ENCODE measurements at regions not wholly inside any gene's neighbourhood (a gene's known extent, or its start where the extent isn't known, plus 50 kb on each side); places are given as distances from the start of the nearest gene placed in this dataset.

- DNase-seq (ENCODE audit: low read depth), result no peak
- TF ChIP-seq, protein P1, sequence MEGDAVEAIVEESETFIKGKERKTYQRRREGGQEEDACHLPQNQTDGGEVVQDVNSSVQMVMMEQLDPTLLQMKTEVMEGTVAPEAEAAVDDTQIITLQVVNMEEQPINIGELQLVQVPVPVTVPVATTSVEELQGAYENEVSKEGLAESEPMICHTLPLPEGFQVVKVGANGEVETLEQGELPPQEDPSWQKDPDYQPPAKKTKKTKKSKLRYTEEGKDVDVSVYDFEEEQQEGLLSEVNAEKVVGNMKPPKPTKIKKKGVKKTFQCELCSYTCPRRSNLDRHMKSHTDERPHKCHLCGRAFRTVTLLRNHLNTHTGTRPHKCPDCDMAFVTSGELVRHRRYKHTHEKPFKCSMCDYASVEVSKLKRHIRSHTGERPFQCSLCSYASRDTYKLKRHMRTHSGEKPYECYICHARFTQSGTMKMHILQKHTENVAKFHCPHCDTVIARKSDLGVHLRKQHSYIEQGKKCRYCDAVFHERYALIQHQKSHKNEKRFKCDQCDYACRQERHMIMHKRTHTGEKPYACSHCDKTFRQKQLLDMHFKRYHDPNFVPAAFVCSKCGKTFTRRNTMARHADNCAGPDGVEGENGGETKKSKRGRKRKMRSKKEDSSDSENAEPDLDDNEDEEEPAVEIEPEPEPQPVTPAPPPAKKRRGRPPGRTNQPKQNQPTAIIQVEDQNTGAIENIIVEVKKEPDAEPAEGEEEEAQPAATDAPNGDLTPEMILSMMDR (IDR thresholded peaks at IDR 0.05; ENCODE audit: insufficient read depth, low read depth, low read length), result no peak
- no peak overlapping the region for H3K4me3 ChIP-seq (ENCODE audit: low read depth, low read length)
Measured at GRCh38 chr11:115720602-115721245, 216.5 kb upstream of the CADM1 start.

DNA sequence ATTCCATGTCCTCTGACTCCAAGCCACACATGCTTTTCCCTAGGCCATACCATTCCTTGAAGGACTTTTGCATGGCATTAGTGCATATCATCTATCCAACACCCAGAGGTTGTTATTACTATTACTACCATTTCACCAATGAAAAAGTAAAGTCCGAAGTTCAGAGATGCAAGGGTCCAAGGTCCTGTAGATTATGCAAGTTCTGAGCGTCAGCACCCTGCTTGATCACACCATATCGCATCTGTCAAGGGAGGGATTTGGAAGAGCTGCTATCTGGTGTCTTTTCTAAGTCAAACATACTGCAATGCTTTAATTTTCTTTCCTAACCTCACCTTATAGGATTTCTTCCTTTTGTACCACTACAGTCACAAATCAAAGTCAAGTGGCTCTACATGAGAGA lies 214.7 kb upstream of the CADM1 start:
- H3K4me3 ChIP-seq (ENCODE audit: low read depth, low read length), result no peak overlapping the region
- DNase-seq (ENCODE audit: low read depth), result no peak
- TF ChIP-seq, protein P1 (IDR thresholded peaks at IDR 0.05; ENCODE audit: insufficient read depth, low read depth, low read length), result no peak

DNA sequence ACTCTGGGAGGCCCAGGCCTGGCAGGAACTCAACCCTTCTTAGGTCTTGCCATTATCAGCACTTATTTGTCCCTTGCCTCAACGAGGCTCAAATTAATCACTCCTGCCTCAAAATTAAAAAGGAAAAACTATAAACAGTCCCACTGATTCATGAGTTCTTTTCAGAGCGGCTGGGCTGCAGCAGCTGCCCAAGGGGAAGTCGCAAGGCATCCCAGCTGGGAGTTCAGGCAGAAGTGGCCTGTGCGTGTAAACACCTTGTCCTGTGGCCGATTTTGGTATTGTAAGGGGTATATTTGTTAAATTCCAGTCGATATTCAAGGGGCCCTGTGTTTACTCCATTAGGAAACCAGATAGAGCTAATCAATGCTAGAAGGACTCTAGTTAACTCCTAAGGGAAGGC lies 213.9 kb upstream of the CADM1 start:
- DNase-seq (ENCODE audit: low read depth), result no peak
- TF ChIP-seq, protein P1 (IDR thresholded peaks at IDR 0.05; ENCODE audit: insufficient read depth, low read depth, low read length), result no peak
- no peak overlapping the region for H3K4me3 ChIP-seq (ENCODE audit: low read depth, low read length)

GRCh38 chr11:115716601-115717529 lies 212.7 kb upstream of the CADM1 start:
- no peak overlapping the region for H3K4me3 ChIP-seq (ENCODE audit: low read depth, low read length)
- TF ChIP-seq, protein P1 (IDR thresholded peaks at IDR 0.05; ENCODE audit: insufficient read depth, low read depth, low read length), result no peak
- DNase-seq (ENCODE audit: low read depth), result no peak

GRCh38 chr11:115716080-115716479 lies 211.9 kb upstream of the CADM1 start:
- no peak overlapping the region for H3K4me3 ChIP-seq (ENCODE audit: low read depth, low read length)
- DNase-seq (ENCODE audit: low read depth), result no peak
- TF ChIP-seq, protein P1 (IDR thresholded peaks at IDR 0.05; ENCODE audit: insufficient read depth, low read depth, low read length), result no peak

- TF ChIP-seq, protein P1 (IDR thresholded peaks at IDR 0.05; ENCODE audit: insufficient read depth, low read depth, low read length), result no peak
- no peak for DNase-seq (ENCODE audit: low read depth)
- H3K4me3 ChIP-seq (ENCODE audit: low read depth, low read length), result no peak overlapping the region
Measured at GRCh38 chr11:115715251-115715770, 211.1 kb upstream of the CADM1 start.
